ENCODE measurements at regions not wholly inside any gene's neighbourhood (a gene's known extent, or its start where the extent isn't known, plus 50 kb on each side); places are given as distances from the start of the nearest gene placed in this dataset.

DNA sequence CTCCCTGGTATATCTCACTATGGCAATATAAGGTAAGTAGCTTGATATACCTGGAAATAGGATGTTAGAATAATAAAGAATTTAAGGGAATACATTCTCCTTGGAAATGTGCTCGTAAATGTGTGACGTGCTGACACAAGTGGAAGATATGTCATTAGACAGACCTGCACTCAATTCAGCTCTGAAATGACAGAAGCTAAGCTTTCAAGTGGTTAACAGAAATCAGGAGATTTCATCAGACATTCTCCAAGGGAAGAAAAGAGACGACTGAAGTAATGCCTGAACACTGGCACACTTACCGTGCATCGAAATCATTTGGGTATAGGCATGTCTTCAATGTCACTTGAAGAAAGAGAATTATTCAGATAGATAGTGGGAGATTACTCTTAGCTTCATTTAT lies 933.3 kb upstream of the CTNND2 start:
- TF ChIP-seq, protein P1, sequence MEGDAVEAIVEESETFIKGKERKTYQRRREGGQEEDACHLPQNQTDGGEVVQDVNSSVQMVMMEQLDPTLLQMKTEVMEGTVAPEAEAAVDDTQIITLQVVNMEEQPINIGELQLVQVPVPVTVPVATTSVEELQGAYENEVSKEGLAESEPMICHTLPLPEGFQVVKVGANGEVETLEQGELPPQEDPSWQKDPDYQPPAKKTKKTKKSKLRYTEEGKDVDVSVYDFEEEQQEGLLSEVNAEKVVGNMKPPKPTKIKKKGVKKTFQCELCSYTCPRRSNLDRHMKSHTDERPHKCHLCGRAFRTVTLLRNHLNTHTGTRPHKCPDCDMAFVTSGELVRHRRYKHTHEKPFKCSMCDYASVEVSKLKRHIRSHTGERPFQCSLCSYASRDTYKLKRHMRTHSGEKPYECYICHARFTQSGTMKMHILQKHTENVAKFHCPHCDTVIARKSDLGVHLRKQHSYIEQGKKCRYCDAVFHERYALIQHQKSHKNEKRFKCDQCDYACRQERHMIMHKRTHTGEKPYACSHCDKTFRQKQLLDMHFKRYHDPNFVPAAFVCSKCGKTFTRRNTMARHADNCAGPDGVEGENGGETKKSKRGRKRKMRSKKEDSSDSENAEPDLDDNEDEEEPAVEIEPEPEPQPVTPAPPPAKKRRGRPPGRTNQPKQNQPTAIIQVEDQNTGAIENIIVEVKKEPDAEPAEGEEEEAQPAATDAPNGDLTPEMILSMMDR (IDR thresholded peaks at IDR 0.05), result no peak
- TF ChIP-seq POLR2A (IDR thresholded peaks at IDR 0.05), result no peak
- TF ChIP-seq POLR2AphosphoS5 (IDR thresholded peaks at IDR 0.05), result no peak
- TF ChIP-seq EP300 (IDR thresholded peaks at IDR 0.05), result no peak
